Fibroblast of lung (primary cell): ENCODE measurements at regions not wholly inside any gene's neighbourhood (a gene's known extent, or its start where the extent isn't known, plus 50 kb on each side); places are given as distances from the start of the nearest gene placed in this dataset.

Experiments
- DNase-seq, 2 donors: peaks; one replicate each; pipeline versions ENCODE4 v3.0.0 to v3.0.0-alpha.2; 2010; ENCODE audit warnings: low read depth in 2 of 2
- H2AFZ ChIP-seq: 2 replicates; pipeline ENCODE4 v1.5.1; 2012; ENCODE audit warnings: low read length, control low read depth, inconsistent platforms
- H3K27ac ChIP-seq: 2 replicates; pipeline ENCODE4 v1.5.1; 2011; ENCODE audit warnings: low read length, control low read depth; ENCODE audit not compliant: insufficient read depth
- H3K27me3 ChIP-seq: 2 replicates; pipeline ENCODE4 v1.5.1; 2011; ENCODE audit warnings: mild to moderate bottlenecking, low read length; ENCODE audit not compliant: control insufficient read depth, insufficient read depth
- H3K36me3 ChIP-seq: 2 replicates; pipeline ENCODE4 v1.5.1; 2011; ENCODE audit warnings: low read length; ENCODE audit not compliant: control insufficient read depth, insufficient read depth
- H3K4me1 ChIP-seq: 2 replicates; pipeline ENCODE4 v1.5.1; 2011; ENCODE audit warnings: low read length; ENCODE audit not compliant: control insufficient read depth, insufficient read depth; ENCODE audit errors: extremely low read depth
- H3K4me2 ChIP-seq: 2 replicates; pipeline ENCODE4 v1.5.1; 2011; ENCODE audit warnings: low read length, control low read depth; ENCODE audit not compliant: insufficient read depth; ENCODE audit errors: extremely low read depth
- H3K4me3 ChIP-seq, 4 experiments: fragments of 200-600 bp in 1 of 4; sonication (generic) in 1 of 4; replicated peaks in 1 of 4; 2 replicates each; pipeline ENCODE4 v1.5.1; 2011 to 2016; ENCODE audit warnings: low read length in 4 of 4, low read depth in 3 of 4, mild to moderate bottlenecking in 3 of 4, control low read depth in 2 of 4, inconsistent platforms in 1 of 4, mixed read lengths in 1 of 4; ENCODE audit not compliant: insufficient read depth in 1 of 4; ENCODE audit errors: control extremely low read depth in 1 of 4
- H3K79me2 ChIP-seq: 2 replicates; pipeline ENCODE4 v1.5.1; 2012; ENCODE audit warnings: mild to moderate bottlenecking, low read length, inconsistent platforms; ENCODE audit not compliant: control insufficient read depth, insufficient read depth
- H3K9ac ChIP-seq: 2 replicates; pipeline ENCODE4 v1.5.1; 2011; ENCODE audit warnings: mild to moderate bottlenecking, low read length, control low read depth; ENCODE audit not compliant: insufficient read depth
- H3K9me3 ChIP-seq: 2 replicates; pipeline ENCODE4 v1.5.1; 2012; ENCODE audit warnings: low read depth, low read length; ENCODE audit not compliant: control insufficient read depth, insufficient read depth
- H4K20me1 ChIP-seq: 2 replicates; pipeline ENCODE4 v1.5.1; 2011; ENCODE audit warnings: low read length; ENCODE audit not compliant: control insufficient read depth, insufficient read depth; ENCODE audit errors: extremely low read depth
- EZH2 ChIP-seq: IDR thresholded peaks from 2 replicates; pipeline ENCODE4 v1.5.1; 2012; ENCODE audit warnings: low read length, control low read depth, mild to moderate bottlenecking; ENCODE audit errors: missing control alignments
- TF ChIP-seq, protein P1 (sequence below), 2 donors: IDR thresholded peaks in 1 of 2; conservative IDR thresholded peaks in 1 of 2; 1 replicate in 1 of 2; 2 replicates in 1 of 2; pipeline ENCODE4 v1.5.1; 2011 to 2012; ENCODE audit warnings: low read length in 2 of 2, control low read depth in 1 of 2, inconsistent platforms in 1 of 2, low read depth in 1 of 2, mild to moderate bottlenecking in 1 of 2

- H3K4me3 ChIP-seq, result no peak overlapping the region
- H4K20me1 ChIP-seq, result no peaks in the 10 kb centered on the region
- peak overlapping the region; percentile 39 for H2AFZ ChIP-seq
- H3K27me3 ChIP-seq, result no peaks in the 10 kb centered on the region
- peak in 1 of 2 donors; percentile 65 for DNase-seq
- no peaks in the 10 kb centered on the region for H3K9me3 ChIP-seq
- no peaks in the 10 kb centered on the region for H3K79me2 ChIP-seq
- peaks cover 6% of the 10 kb centered on the region for H3K4me1 ChIP-seq
- no peak for TF ChIP-seq EZH2
- TF ChIP-seq, protein P1, sequence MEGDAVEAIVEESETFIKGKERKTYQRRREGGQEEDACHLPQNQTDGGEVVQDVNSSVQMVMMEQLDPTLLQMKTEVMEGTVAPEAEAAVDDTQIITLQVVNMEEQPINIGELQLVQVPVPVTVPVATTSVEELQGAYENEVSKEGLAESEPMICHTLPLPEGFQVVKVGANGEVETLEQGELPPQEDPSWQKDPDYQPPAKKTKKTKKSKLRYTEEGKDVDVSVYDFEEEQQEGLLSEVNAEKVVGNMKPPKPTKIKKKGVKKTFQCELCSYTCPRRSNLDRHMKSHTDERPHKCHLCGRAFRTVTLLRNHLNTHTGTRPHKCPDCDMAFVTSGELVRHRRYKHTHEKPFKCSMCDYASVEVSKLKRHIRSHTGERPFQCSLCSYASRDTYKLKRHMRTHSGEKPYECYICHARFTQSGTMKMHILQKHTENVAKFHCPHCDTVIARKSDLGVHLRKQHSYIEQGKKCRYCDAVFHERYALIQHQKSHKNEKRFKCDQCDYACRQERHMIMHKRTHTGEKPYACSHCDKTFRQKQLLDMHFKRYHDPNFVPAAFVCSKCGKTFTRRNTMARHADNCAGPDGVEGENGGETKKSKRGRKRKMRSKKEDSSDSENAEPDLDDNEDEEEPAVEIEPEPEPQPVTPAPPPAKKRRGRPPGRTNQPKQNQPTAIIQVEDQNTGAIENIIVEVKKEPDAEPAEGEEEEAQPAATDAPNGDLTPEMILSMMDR (conservative IDR thresholded peaks at IDR 0.05 in 1 of 2, IDR thresholded peaks at IDR 0.05 in 1 of 2; ENCODE audit: low read depth in 1 of 2, low read length in 2 of 2), result no peak
- H3K36me3 ChIP-seq, result no peaks in the 10 kb centered on the region
- peak overlapping the region; percentile 3 for H3K4me2 ChIP-seq
- H3K9ac ChIP-seq, result no peak overlapping the region
- H3K27ac ChIP-seq, result no peak overlapping the region
These were observed 126.9 kb upstream of the KLF6 start for GRCh38 chr10:3911713-3912442.

- Histone ChIP-seq H4K20me1 (no peaks in the 10 kb centered on the region), H3K9me3 (no peaks in the 10 kb centered on the region), H3K36me3 (no peaks in the 10 kb centered on the region), H3K4me2 (no peak overlapping the region), H3K4me3 (no peak overlapping the region), H3K27me3 (no peaks in the 10 kb centered on the region), H3K79me2 (no peaks in the 10 kb centered on the region), H2AFZ (no peak overlapping the region), H3K27ac (no peak overlapping the region), H3K9ac (no peak overlapping the region), H3K4me1 (peaks cover 6% of the 10 kb centered on the region)
- DNase-seq, result no peak
- TF ChIP-seq, protein P1 (conservative IDR thresholded peaks at IDR 0.05 in 1 of 2, IDR thresholded peaks at IDR 0.05 in 1 of 2; ENCODE audit: low read depth in 1 of 2, low read length in 2 of 2), result no peak
- TF ChIP-seq EZH2, result no peak
These were observed 126.2 kb upstream of the KLF6 start for GRCh38 chr10:3911241-3911640.

DNA sequence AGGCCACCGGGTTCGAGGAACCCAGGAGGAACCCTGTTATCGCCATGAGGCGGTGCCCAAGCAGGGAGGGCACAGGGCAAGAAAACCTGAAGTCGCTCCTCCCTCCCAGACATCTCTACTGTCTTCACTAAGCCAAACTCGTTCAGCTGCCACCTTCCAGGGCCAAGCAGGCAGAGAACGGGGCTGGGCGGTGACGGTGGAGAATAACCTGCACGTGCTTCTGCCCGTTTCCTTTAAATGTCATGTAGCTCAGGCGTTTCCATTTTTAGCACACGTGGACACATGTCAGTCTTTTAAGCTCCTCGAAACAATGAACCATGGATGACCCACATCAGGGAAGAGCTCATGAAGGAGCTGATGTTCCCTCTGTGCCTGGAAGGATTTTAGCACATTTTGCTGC, 124.3 kb upstream of the KLF6 start:
- no peaks in the 10 kb centered on the region for H3K79me2 ChIP-seq
- no peaks in the 10 kb centered on the region for H3K9me3 ChIP-seq
- H2AFZ ChIP-seq, result no peak overlapping the region
- H4K20me1 ChIP-seq, result no peaks in the 10 kb centered on the region
- TF ChIP-seq, protein P1 (conservative IDR thresholded peaks at IDR 0.05 in 1 of 2, IDR thresholded peaks at IDR 0.05 in 1 of 2; ENCODE audit: low read depth in 1 of 2, low read length in 2 of 2), result no peak
- no peak for TF ChIP-seq EZH2
- no peak overlapping the region for H3K4me2 ChIP-seq
- no peak overlapping the region for H3K4me3 ChIP-seq
- DNase-seq, result no peak
- H3K27me3 ChIP-seq, result no peaks in the 10 kb centered on the region
- H3K4me1 ChIP-seq, result peaks cover 8% of the 10 kb centered on the region
- no peaks in the 10 kb centered on the region for H3K36me3 ChIP-seq
- no peak overlapping the region for H3K9ac ChIP-seq
- no peak overlapping the region for H3K27ac ChIP-seq
